Suprapubic skin (tissue), 4 donors: ENCODE measurements at regions not wholly inside any gene's neighbourhood (a gene's known extent, or its start where the extent isn't known, plus 50 kb on each side); places are given as distances from the start of the nearest gene placed in this dataset.

Experiments used
- EP300 ChIP-seq: sonication (generic); formaldehyde crosslinking; IDR thresholded peaks from one replicate; pipeline ENCODE4 v1.6.1; 2017; ENCODE audit warnings: antibody characterized with exemption
- POLR2A ChIP-seq, 2 donors: fragments of 450-650 bp; IDR thresholded peaks; one replicate each; pipeline ENCODE4 v1.6.1; 2017; ENCODE audit warnings: antibody characterized with exemption in 2 of 2, mild to moderate bottlenecking in 2 of 2, moderate library complexity in 2 of 2
- POLR2AphosphoS5 ChIP-seq, 3 donors: sonication (generic); formaldehyde crosslinking; IDR thresholded peaks; one replicate each; pipeline ENCODE4 v1.6.1; 2017; ENCODE audit warnings: antibody characterized with exemption in 3 of 3
- TF ChIP-seq, protein P1 (sequence below), 2 donors: fragments of 200-600 bp in 1 of 2; fragments of 450-650 bp in 1 of 2; sonication (generic) in 1 of 2; IDR thresholded peaks; one replicate each; pipeline ENCODE4 v1.5.1; 2016 to 2019; ENCODE audit warnings: antibody characterized with exemption in 2 of 2, mild to moderate bottlenecking in 1 of 2, moderate library complexity in 1 of 2

- TF ChIP-seq EP300 = no peak
- TF ChIP-seq POLR2AphosphoS5 (IDR thresholded peaks at IDR 0.05) = no peak
- TF ChIP-seq POLR2A (IDR thresholded peaks at IDR 0.05) = no peak
- TF ChIP-seq, protein P1, sequence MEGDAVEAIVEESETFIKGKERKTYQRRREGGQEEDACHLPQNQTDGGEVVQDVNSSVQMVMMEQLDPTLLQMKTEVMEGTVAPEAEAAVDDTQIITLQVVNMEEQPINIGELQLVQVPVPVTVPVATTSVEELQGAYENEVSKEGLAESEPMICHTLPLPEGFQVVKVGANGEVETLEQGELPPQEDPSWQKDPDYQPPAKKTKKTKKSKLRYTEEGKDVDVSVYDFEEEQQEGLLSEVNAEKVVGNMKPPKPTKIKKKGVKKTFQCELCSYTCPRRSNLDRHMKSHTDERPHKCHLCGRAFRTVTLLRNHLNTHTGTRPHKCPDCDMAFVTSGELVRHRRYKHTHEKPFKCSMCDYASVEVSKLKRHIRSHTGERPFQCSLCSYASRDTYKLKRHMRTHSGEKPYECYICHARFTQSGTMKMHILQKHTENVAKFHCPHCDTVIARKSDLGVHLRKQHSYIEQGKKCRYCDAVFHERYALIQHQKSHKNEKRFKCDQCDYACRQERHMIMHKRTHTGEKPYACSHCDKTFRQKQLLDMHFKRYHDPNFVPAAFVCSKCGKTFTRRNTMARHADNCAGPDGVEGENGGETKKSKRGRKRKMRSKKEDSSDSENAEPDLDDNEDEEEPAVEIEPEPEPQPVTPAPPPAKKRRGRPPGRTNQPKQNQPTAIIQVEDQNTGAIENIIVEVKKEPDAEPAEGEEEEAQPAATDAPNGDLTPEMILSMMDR (IDR thresholded peaks at IDR 0.05) = no peak
These were observed 189.1 kb upstream of the MDFIC2 start for GRCh38 chr3:70501561-70501960.
